H1 (cell line): ENCODE measurements at regions not wholly inside any gene's neighbourhood (a gene's known extent, or its start where the extent isn't known, plus 50 kb on each side); places are given as distances from the start of the nearest gene placed in this dataset.

Source experiments
- KDM5A ChIP-seq: fragments of 200-600 bp; IDR thresholded peaks from 2 replicates; pipeline ENCODE4 v1.7.1; 2012; ENCODE audit warnings: mild to moderate bottlenecking, low read length, inconsistent platforms, mixed read lengths
- MAFK ChIP-seq: IDR thresholded peaks from 2 replicates; pipeline ENCODE4 v1.6.1; 2012; ENCODE audit warnings: low read depth, mild to moderate bottlenecking, improper control_type of control experiment, low read length
- POLR2A ChIP-seq, 2 experiments: IDR thresholded peaks; 1 replicate in 1 of 2; 2 replicates in 1 of 2; pipeline ENCODE4 v1.6.1; 2011; ENCODE audit warnings: low read depth in 2 of 2, low read length in 2 of 2, mild to moderate bottlenecking in 2 of 2; ENCODE audit errors: control extremely low read depth in 1 of 2
- RAD21 ChIP-seq, 2 experiments: IDR thresholded peaks in 1 of 2; conservative IDR thresholded peaks in 1 of 2; 2 replicates each; pipeline ENCODE4 v1.6.1; 2011; ENCODE audit warnings: low read depth in 2 of 2, low read length in 2 of 2, improper control_type of control experiment in 1 of 2, inconsistent platforms in 1 of 2, mild to moderate bottlenecking in 1 of 2, moderate library complexity in 1 of 2
- SUZ12 ChIP-seq: fragments of 200-600 bp; sonication (generic); IDR thresholded peaks from 2 replicates; pipeline ENCODE4 v1.6.1; 2012; ENCODE audit warnings: mild to moderate bottlenecking, inconsistent platforms, low read length, moderate library complexity, mixed read lengths
- TF ChIP-seq, protein P1 (sequence below), 3 experiments: IDR thresholded peaks; 1 replicate in 2 of 3; 2 replicates in 1 of 3; pipeline versions ENCODE4 v1.5.1 to v1.6.1; 2011; ENCODE audit warnings: low read length in 3 of 3, mild to moderate bottlenecking in 3 of 3, inconsistent platforms in 2 of 3, low read depth in 1 of 3, moderate library complexity in 1 of 3; ENCODE audit not compliant: insufficient read depth in 1 of 3; ENCODE audit errors: control extremely low read depth in 1 of 3
- TF ChIP-seq, protein P2 (sequence below): IDR thresholded peaks from 2 replicates; pipeline ENCODE4 v1.6.1; 2012; ENCODE audit warnings: low read length, inconsistent platforms

DNA sequence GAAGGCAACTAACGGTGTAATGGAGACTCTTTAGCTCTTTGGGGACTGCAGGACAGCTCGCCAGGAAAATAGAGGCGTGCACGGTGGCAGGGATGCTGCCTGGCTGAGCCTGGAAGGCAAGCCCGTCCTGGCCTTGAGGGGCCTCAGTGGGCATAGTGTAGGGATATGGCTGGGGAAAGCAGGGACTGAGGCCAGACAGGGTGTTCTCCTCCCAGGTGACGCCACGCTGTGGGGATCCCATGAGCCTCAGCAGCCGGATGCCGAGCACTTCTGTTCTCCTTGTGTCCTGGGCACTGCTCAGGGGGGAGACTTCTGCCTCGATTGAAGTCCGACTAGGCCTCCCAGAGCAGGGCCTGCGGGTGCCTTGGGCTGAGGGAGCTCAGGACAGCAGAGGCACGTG, 89.2 kb downstream of the NPIPB11 start:
- no peak for TF ChIP-seq SUZ12
- TF ChIP-seq, protein P1, sequence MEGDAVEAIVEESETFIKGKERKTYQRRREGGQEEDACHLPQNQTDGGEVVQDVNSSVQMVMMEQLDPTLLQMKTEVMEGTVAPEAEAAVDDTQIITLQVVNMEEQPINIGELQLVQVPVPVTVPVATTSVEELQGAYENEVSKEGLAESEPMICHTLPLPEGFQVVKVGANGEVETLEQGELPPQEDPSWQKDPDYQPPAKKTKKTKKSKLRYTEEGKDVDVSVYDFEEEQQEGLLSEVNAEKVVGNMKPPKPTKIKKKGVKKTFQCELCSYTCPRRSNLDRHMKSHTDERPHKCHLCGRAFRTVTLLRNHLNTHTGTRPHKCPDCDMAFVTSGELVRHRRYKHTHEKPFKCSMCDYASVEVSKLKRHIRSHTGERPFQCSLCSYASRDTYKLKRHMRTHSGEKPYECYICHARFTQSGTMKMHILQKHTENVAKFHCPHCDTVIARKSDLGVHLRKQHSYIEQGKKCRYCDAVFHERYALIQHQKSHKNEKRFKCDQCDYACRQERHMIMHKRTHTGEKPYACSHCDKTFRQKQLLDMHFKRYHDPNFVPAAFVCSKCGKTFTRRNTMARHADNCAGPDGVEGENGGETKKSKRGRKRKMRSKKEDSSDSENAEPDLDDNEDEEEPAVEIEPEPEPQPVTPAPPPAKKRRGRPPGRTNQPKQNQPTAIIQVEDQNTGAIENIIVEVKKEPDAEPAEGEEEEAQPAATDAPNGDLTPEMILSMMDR (IDR thresholded peaks at IDR 0.05; ENCODE audit: control extremely low read depth in 1 of 3, insufficient read depth in 1 of 3, low read depth in 1 of 3, low read length in 3 of 3) = no peak
- no peak for TF ChIP-seq RAD21 (IDR thresholded peaks at IDR 0.05 in 1 of 2, conservative IDR thresholded peaks at IDR 0.05 in 1 of 2; ENCODE audit: low read depth in 2 of 2, low read length in 2 of 2)
- no peak for TF ChIP-seq POLR2A (IDR thresholded peaks at IDR 0.05; ENCODE audit: control extremely low read depth in 1 of 2, low read depth in 2 of 2, low read length in 2 of 2)
- TF ChIP-seq, protein P2, sequence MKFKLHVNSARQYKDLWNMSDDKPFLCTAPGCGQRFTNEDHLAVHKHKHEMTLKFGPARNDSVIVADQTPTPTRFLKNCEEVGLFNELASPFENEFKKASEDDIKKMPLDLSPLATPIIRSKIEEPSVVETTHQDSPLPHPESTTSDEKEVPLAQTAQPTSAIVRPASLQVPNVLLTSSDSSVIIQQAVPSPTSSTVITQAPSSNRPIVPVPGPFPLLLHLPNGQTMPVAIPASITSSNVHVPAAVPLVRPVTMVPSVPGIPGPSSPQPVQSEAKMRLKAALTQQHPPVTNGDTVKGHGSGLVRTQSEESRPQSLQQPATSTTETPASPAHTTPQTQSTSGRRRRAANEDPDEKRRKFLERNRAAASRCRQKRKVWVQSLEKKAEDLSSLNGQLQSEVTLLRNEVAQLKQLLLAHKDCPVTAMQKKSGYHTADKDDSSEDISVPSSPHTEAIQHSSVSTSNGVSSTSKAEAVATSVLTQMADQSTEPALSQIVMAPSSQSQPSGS = no peak
- no peak for TF ChIP-seq KDM5A
- TF ChIP-seq MAFK = no peak
